ENCODE measurements at regions not wholly inside any gene's neighbourhood (a gene's known extent, or its start where the extent isn't known, plus 50 kb on each side); places are given as distances from the start of the nearest gene placed in this dataset.

- no peak overlapping the region for H3K4me3 Mint-ChIP-seq
- H3K4me1 Mint-ChIP-seq (ENCODE audit: low read depth in 2 of 2) = peaks cover 9 to 20% of the 10 kb centered on the region in 2 donors
- no peaks in the 10 kb centered on the region for H3K36me3 Mint-ChIP-seq (ENCODE audit: insufficient read depth)
- H3K27me3 Mint-ChIP-seq = no peaks in the 10 kb centered on the region
- ATAC-seq (replicated peaks) = no peak
- no peak for DNase-seq
- H3K27ac Mint-ChIP-seq = no peak overlapping the region
- H3K9me3 Mint-ChIP-seq = no peaks in the 10 kb centered on the region
These were observed 140.9 kb upstream of the HMCN1 start for GRCh38 chr1:185593271-185593670.

GRCh38 chr1:185585770-185586169 lies 148.4 kb upstream of the HMCN1 start:
- no peak for ATAC-seq (replicated peaks)
- no peak for DNase-seq
- H3K36me3 Mint-ChIP-seq (ENCODE audit: insufficient read depth) = no peaks in the 10 kb centered on the region
- no peaks in the 10 kb centered on the region for H3K4me1 Mint-ChIP-seq (ENCODE audit: low read depth in 2 of 2)
- peaks cover 7 to 17% of the 10 kb centered on the region in 2 donors for H3K27me3 Mint-ChIP-seq
- no peak overlapping the region for H3K4me3 Mint-ChIP-seq
- peaks cover 0 to 10% of the 10 kb centered on the region in 2 donors for H3K9me3 Mint-ChIP-seq
- no peak overlapping the region for H3K27ac Mint-ChIP-seq

GRCh38 chr1:185581961-185582725 lies 152.0 kb upstream of the HMCN1 start:
- ATAC-seq (replicated peaks) (no peak), DNase-seq (no peak)
- no peaks in the 10 kb centered on the region for H3K4me1 Mint-ChIP-seq (ENCODE audit: low read depth in 2 of 2)
- H3K36me3 Mint-ChIP-seq (ENCODE audit: insufficient read depth) = no peaks in the 10 kb centered on the region
- H3K4me3 Mint-ChIP-seq = no peak overlapping the region
- H3K9me3 Mint-ChIP-seq = peaks cover 8 to 21% of the 10 kb centered on the region in 2 donors
- peaks cover 7 to 17% of the 10 kb centered on the region in 2 donors for H3K27me3 Mint-ChIP-seq
- H3K27ac Mint-ChIP-seq = no peak overlapping the region

- H3K36me3 Mint-ChIP-seq (ENCODE audit: insufficient read depth) = no peaks in the 10 kb centered on the region
- no peak overlapping the region for H3K27ac Mint-ChIP-seq
- H3K27me3 Mint-ChIP-seq = peaks cover 3 to 11% of the 10 kb centered on the region in 2 donors
- H3K4me1 Mint-ChIP-seq (ENCODE audit: low read depth in 2 of 2) = no peaks in the 10 kb centered on the region
- ATAC-seq (replicated peaks) (no peak), DNase-seq (no peak)
- H3K9me3 Mint-ChIP-seq = peaks cover 8 to 21% of the 10 kb centered on the region in 2 donors
- H3K4me3 Mint-ChIP-seq = no peak overlapping the region
These were observed 153.2 kb upstream of the HMCN1 start for GRCh38 chr1:185581020-185581419.

GRCh38 chr1:185578293-185578692 lies 155.9 kb upstream of the HMCN1 start:
- H3K4me1 Mint-ChIP-seq (ENCODE audit: low read depth in 2 of 2) = peaks cover 0 to 5% of the 10 kb centered on the region in 2 donors
- H3K9me3 Mint-ChIP-seq = peaks cover 8 to 21% of the 10 kb centered on the region in 2 donors
- ATAC-seq (replicated peaks) (no peak), DNase-seq (no peak)
- H3K27ac Mint-ChIP-seq = no peak overlapping the region
- H3K4me3 Mint-ChIP-seq = no peak overlapping the region
- H3K36me3 Mint-ChIP-seq (ENCODE audit: insufficient read depth) = no peaks in the 10 kb centered on the region
- no peaks in the 10 kb centered on the region for H3K27me3 Mint-ChIP-seq

- peaks cover 7% of the 10 kb centered on the region in 2 donors for H3K9me3 Mint-ChIP-seq
- H3K27me3 Mint-ChIP-seq = no peaks in the 10 kb centered on the region
- ATAC-seq (replicated peaks) (no peak), DNase-seq (no peak)
- no peaks in the 10 kb centered on the region for H3K36me3 Mint-ChIP-seq (ENCODE audit: insufficient read depth)
- H3K4me3 Mint-ChIP-seq = no peak overlapping the region
- peak overlapping the region in 1 of 2 donors; percentile 44 for H3K27ac Mint-ChIP-seq
- H3K4me1 Mint-ChIP-seq (ENCODE audit: low read depth in 2 of 2) = peaks cover 3 to 11% of the 10 kb centered on the region in 2 donors
These were observed 159.9 kb upstream of the HMCN1 start for GRCh38 chr1:185574139-185574875.

- Mint-ChIP-seq H3K36me3 (ENCODE audit: insufficient read depth) (no peaks in the 10 kb centered on the region), H3K9me3 (peaks cover 2 to 3% of the 10 kb centered on the region in 2 donors), H3K4me1 (ENCODE audit: low read depth in 2 of 2) (peaks cover 6 to 16% of the 10 kb centered on the region in 2 donors), H3K27ac (no peak overlapping the region), H3K27me3 (no peaks in the 10 kb centered on the region), H3K4me3 (no peak overlapping the region)
- ATAC-seq (replicated peaks) (no peak), DNase-seq (no peak)
These were observed 160.5 kb upstream of the HMCN1 start for GRCh38 chr1:185573677-185574076.

- peaks cover 6 to 21% of the 10 kb centered on the region in 2 donors for H3K4me1 Mint-ChIP-seq (ENCODE audit: low read depth in 2 of 2)
- no peak overlapping the region for H3K27ac Mint-ChIP-seq
- H3K27me3 Mint-ChIP-seq = no peaks in the 10 kb centered on the region
- no peak for DNase-seq
- H3K36me3 Mint-ChIP-seq (ENCODE audit: insufficient read depth) = no peaks in the 10 kb centered on the region
- no peak overlapping the region for H3K4me3 Mint-ChIP-seq
- no peaks in the 10 kb centered on the region for H3K9me3 Mint-ChIP-seq
- ATAC-seq (replicated peaks) = no peak
These were observed 161.0 kb upstream of the HMCN1 start for GRCh38 chr1:185573162-185573561.

GRCh38 chr1:185570962-185571361 lies 163.2 kb upstream of the HMCN1 start:
- DNase-seq (no peak), ATAC-seq (replicated peaks) (no peak)
- Mint-ChIP-seq H3K27me3 (no peaks in the 10 kb centered on the region), H3K4me3 (no peak overlapping the region), H3K4me1 (ENCODE audit: low read depth in 2 of 2) (peaks cover 21 to 43% of the 10 kb centered on the region in 2 donors), H3K36me3 (ENCODE audit: insufficient read depth) (peaks cover 17% of the 10 kb centered on the region), H3K27ac (peak overlapping the region in 1 of 2 donors; percentile 9), H3K9me3 (no peaks in the 10 kb centered on the region)

- Mint-ChIP-seq H3K4me1 (ENCODE audit: low read depth in 2 of 2) (peaks cover 23 to 40% of the 10 kb centered on the region in 2 donors), H3K4me3 (peak overlapping the region; percentile 48 to 76), H3K9me3 (no peaks in the 10 kb centered on the region), H3K36me3 (ENCODE audit: insufficient read depth) (peaks cover 17% of the 10 kb centered on the region), H3K27ac (peak overlapping the region; percentile 95 to 98), H3K27me3 (no peaks in the 10 kb centered on the region)
- DNase-seq (no peak), ATAC-seq (replicated peaks) (peak; percentile 50)
These were observed 165.8 kb upstream of the HMCN1 start for GRCh38 chr1:185568155-185569123.

- no peaks in the 10 kb centered on the region for H3K27me3 Mint-ChIP-seq
- peaks cover 17% of the 10 kb centered on the region for H3K36me3 Mint-ChIP-seq (ENCODE audit: insufficient read depth)
- peak in 1 of 3 experiments; percentile 8 for DNase-seq
- peak; percentile 20 for ATAC-seq (replicated peaks)
- H3K9me3 Mint-ChIP-seq = no peaks in the 10 kb centered on the region
- peak overlapping the region; percentile 95 to 98 for H3K27ac Mint-ChIP-seq
- peak overlapping the region; percentile 48 to 76 for H3K4me3 Mint-ChIP-seq
- H3K4me1 Mint-ChIP-seq (ENCODE audit: low read depth in 2 of 2) = peaks cover 25 to 40% of the 10 kb centered on the region in 2 donors
These were observed 166.8 kb upstream of the HMCN1 start for GRCh38 chr1:185567440-185567839.

GRCh38 chr1:185566995-185567394 lies 167.2 kb upstream of the HMCN1 start:
- ATAC-seq (replicated peaks) (peak; percentile 87), DNase-seq (peak; percentile 52 to 55 (median 54))
- Mint-ChIP-seq H3K9me3 (no peaks in the 10 kb centered on the region), H3K36me3 (ENCODE audit: insufficient read depth) (peaks cover 17% of the 10 kb centered on the region), H3K27me3 (no peaks in the 10 kb centered on the region), H3K27ac (peak overlapping the region; percentile 95 to 98), H3K4me3 (peak overlapping the region; percentile 48 to 76), H3K4me1 (ENCODE audit: low read depth in 2 of 2) (peaks cover 26 to 41% of the 10 kb centered on the region in 2 donors)

GRCh38 chr1:185565302-185565701 lies 168.9 kb upstream of the HMCN1 start:
- no peak overlapping the region for H3K4me3 Mint-ChIP-seq

More at GRCh38 chr1:185565302-185565701, 168.9 kb upstream of the HMCN1 start:
- Mint-ChIP-seq H3K4me1 (ENCODE audit: low read depth in 2 of 2) (peaks cover 42 to 58% of the 10 kb centered on the region in 2 donors), H3K9me3 (no peaks in the 10 kb centered on the region), H3K27ac (peak overlapping the region; percentile 95 to 98), H3K36me3 (ENCODE audit: insufficient read depth) (peaks cover 27% of the 10 kb centered on the region), H3K27me3 (no peaks in the 10 kb centered on the region)
- DNase-seq (no peak), ATAC-seq (replicated peaks) (no peak)
